HG02678 (cell line): ENCODE measurements at regions not wholly inside any gene's neighbourhood (a gene's known extent, or its start where the extent isn't known, plus 50 kb on each side); places are given as distances from the start of the nearest gene placed in this dataset.

Source experiments
- ATAC-seq: cut with Tn5 transposase; IDR thresholded peaks from one replicate; pipeline ENCODE4 v1.9.1; 2021; ENCODE audit warnings: mild to moderate bottlenecking, moderate library complexity; ENCODE audit not compliant: unreplicated experiment

GRCh38 chr20:6882561-6883291 lies 115.2 kb downstream of the BMP2 start:
- no peak for ATAC-seq

- no peak for ATAC-seq
Measured at GRCh38 chr20:6884114-6884513, 116.6 kb downstream of the BMP2 start.

- ATAC-seq = no peak
Measured at GRCh38 chr20:6886065-6886729, 118.7 kb downstream of the BMP2 start.

GRCh38 chr20:6887966-6888365 lies 120.5 kb downstream of the BMP2 start:
- no peak for ATAC-seq

GRCh38 chr20:6888736-6889395 lies 121.4 kb downstream of the BMP2 start:
- no peak for ATAC-seq

- ATAC-seq = no peak
Measured at GRCh38 chr20:6892724-6893123, 125.2 kb downstream of the BMP2 start.

- ATAC-seq = no peak
Measured at GRCh38 chr20:6898928-6899327, 131.4 kb downstream of the BMP2 start.

GRCh38 chr20:6906871-6907270 lies 139.4 kb downstream of the BMP2 start:
- ATAC-seq = no peak

GRCh38 chr20:6908673-6909072 lies 141.2 kb downstream of the BMP2 start:
- ATAC-seq = no peak

- no peak for ATAC-seq
Measured at GRCh38 chr20:6909608-6910007, 142.1 kb downstream of the BMP2 start.

- no peak for ATAC-seq
Measured at GRCh38 chr20:6914986-6915385, 147.5 kb downstream of the BMP2 start.

GRCh38 chr20:6916938-6917337 lies 149.5 kb downstream of the BMP2 start:
- no peak for ATAC-seq

- ATAC-seq = no peak
Measured at GRCh38 chr20:6919792-6920468, 152.4 kb downstream of the BMP2 start.

GRCh38 chr20:6920991-6921613 lies 153.6 kb downstream of the BMP2 start:
- no peak for ATAC-seq

GRCh38 chr20:6921717-6922386 lies 154.4 kb downstream of the BMP2 start:
- no peak for ATAC-seq

GRCh38 chr20:6924681-6925080 lies 157.2 kb downstream of the BMP2 start:
- ATAC-seq = no peak

GRCh38 chr20:6925744-6926278 lies 158.3 kb downstream of the BMP2 start:
- ATAC-seq = no peak

- no peak for ATAC-seq
Measured at GRCh38 chr20:6940048-6940447, 172.6 kb downstream of the BMP2 start.

- ATAC-seq = no peak
Measured at GRCh38 chr20:6940876-6941275, 173.4 kb downstream of the BMP2 start.

- no peak for ATAC-seq
Measured at GRCh38 chr20:6941571-6941970, 174.1 kb downstream of the BMP2 start.
